ENCODE measurements at regions not wholly inside any gene's neighbourhood (a gene's known extent, or its start where the extent isn't known, plus 50 kb on each side); places are given as distances from the start of the nearest gene placed in this dataset.

DNA sequence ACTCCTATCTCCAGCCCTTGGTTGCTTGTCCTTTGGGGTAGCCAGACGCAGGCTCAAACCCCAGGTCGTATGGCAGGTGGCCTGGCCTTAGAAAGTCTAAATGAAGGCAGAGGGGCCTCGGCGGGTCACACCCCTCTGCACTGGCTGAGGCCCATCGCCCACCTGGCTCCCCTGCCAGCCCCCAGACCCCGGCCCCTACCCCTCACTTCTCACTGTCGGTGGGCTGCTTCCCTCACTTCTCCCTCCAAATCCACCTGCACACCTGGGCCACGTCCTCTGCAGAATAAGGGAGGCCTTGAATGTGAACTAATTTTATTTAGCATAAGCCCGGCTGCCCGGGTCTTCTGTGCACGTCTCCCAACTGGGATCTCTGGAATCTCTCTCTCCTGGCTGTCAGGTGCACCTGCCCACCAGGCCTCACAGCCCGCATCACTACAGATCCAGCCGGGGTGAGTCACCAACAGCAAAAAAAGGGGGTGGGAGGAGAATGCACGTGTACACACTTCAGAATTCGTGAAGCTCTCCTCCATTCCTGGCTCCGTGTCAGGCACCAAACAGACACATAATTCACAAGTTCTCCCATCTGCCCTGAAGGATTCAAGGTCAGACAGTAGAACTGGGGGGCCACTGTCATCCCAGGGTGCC, 107.5 kb upstream of the SIM2 start:
- Mint-ChIP-seq H3K36me3 (no peaks in the 10 kb centered on the region), H3K9me3 (no peaks in the 10 kb centered on the region), H3K4me3 (no peak overlapping the region), H3K4me1 (ENCODE audit: low read depth in 2 of 2) (no peaks in the 10 kb centered on the region), H3K27ac (no peak overlapping the region), H3K27me3 (peaks cover 16 to 28% of the 10 kb centered on the region in 2 donors)
- no peak for ATAC-seq
- DNase-seq (ENCODE audit: low spot score): no peak

DNA sequence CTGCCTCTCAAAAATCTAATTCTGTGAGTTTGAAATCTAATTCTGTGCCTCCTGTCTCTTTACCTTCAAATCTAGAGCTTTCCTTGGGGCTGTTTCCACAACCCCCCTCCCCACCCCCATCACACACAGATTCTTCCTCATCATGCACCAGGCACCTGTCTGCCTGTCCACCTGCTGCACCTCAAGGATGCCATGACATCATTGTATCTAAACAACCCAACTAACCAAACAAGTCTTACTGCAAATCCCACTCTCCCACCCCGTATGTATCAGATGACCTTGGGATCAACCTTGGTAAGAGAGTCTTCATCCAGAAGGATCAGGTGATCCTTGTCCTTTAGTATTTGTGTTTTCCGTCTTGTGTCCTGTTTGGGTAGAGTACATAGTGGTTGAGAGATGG, 102.7 kb upstream of the SIM2 start:
- Mint-ChIP-seq H3K36me3 (no peaks in the 10 kb centered on the region), H3K9me3 (no peaks in the 10 kb centered on the region), H3K4me1 (ENCODE audit: low read depth in 2 of 2) (no peaks in the 10 kb centered on the region), H3K4me3 (no peak overlapping the region), H3K27ac (no peak overlapping the region), H3K27me3 (peaks cover 28 to 38% of the 10 kb centered on the region in 2 donors)
- DNase-seq (ENCODE audit: low spot score): no peak
- no peak for ATAC-seq

DNA sequence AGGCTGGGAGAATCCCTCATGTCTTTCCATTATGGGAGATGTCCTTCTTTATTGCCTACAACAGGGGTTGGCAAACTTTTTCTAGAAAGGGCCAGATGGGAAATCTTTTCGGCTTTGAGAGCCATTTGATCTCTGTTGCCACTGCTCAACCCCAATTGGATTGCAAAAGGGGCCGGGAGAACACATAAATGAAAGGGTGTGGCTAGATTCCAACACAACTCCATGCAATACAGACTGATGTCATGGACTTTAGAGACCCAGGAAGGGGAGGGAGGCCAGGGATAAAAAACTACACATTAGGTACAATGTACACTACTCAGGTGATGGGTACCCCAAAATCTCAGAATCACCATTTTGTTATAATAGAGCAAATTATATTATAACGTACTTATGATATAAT, 97.6 kb upstream of the SIM2 start:
- ATAC-seq (no peak), DNase-seq (ENCODE audit: low spot score) (no peak)
- Mint-ChIP-seq H3K27ac (no peak overlapping the region), H3K36me3 (no peaks in the 10 kb centered on the region), H3K27me3 (peaks cover 11 to 24% of the 10 kb centered on the region in 2 donors), H3K4me1 (ENCODE audit: low read depth in 2 of 2) (no peaks in the 10 kb centered on the region), H3K4me3 (no peak overlapping the region), H3K9me3 (no peaks in the 10 kb centered on the region)

DNA sequence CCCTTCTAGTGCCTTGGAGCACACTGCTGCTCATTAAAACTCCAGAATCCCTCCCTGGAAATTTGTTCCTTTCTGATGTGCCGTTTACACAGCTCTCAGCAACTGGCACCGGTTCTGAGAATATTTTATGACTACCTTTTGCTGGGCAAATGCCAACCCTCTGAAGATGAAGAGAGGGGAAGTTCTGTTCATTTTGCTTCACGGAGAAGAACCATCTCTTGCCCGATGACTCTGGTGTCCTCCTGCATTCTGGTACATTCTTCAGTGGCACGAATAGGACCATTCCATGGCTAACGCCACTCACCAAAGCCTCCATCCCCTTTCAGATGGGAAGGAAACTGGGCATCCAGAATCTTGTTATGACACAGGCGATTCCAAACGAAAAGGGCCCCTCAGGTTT, 96.2 kb upstream of the SIM2 start:
- Mint-ChIP-seq H3K9me3 (no peaks in the 10 kb centered on the region), H3K4me3 (no peak overlapping the region), H3K27ac (no peak overlapping the region), H3K27me3 (peaks cover 8 to 18% of the 10 kb centered on the region in 2 donors), H3K36me3 (no peaks in the 10 kb centered on the region), H3K4me1 (ENCODE audit: low read depth in 2 of 2) (no peaks in the 10 kb centered on the region)
- DNase-seq (ENCODE audit: low spot score) (no peak), ATAC-seq (no peak)

DNA sequence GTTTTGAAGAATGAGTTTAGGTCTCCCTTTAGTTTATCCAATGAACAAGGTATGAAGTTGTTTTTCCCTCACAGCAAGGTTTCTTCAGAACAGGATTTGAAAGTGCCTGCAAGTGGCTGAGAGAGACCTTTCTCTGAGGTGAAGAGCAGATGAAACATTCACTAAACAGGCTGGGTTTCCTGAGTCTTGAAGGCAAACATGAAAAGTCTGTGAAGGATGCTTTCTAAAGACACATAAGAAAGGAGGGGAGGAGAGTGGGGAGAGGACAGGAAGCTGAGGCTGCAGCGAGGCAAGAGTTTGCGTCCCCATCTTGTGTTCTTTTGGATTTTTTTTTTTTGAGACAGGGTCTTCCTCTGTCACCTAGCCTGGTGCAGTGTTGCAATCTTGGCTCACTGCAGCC, 95.7 kb upstream of the SIM2 start:
- Mint-ChIP-seq H3K27me3 (peaks cover 8 to 18% of the 10 kb centered on the region in 2 donors), H3K4me1 (ENCODE audit: low read depth in 2 of 2) (no peaks in the 10 kb centered on the region), H3K4me3 (no peak overlapping the region), H3K36me3 (no peaks in the 10 kb centered on the region), H3K27ac (no peak overlapping the region), H3K9me3 (no peaks in the 10 kb centered on the region)
- ATAC-seq (no peak), DNase-seq (ENCODE audit: low spot score) (no peak)

DNA sequence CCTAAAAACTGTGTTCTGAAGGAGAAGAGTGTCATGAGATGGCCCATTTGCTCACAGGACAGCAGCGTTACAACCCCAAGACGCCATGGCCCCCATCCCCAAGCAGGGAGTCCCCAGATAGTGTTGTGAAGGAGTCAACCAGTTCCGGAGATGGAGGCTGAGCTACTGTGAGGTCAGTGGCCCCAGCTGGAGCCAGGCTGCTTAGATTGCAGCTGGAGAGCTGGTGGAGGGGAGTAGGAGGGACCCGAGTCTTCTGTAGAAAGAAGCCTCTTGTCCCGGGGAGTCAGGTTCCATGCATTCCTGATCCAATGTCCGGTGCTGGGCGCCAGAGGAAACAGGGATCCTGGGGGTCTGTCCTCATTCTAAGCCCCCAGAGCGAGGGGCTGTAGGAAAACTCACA, 93.5 kb upstream of the SIM2 start:
- Mint-ChIP-seq H3K36me3 (no peaks in the 10 kb centered on the region), H3K4me3 (no peak overlapping the region), H3K9me3 (no peaks in the 10 kb centered on the region), H3K27ac (no peak overlapping the region), H3K27me3 (peaks cover 14 to 19% of the 10 kb centered on the region in 2 donors), H3K4me1 (ENCODE audit: low read depth in 2 of 2) (no peaks in the 10 kb centered on the region)
- ATAC-seq (no peak), DNase-seq (ENCODE audit: low spot score) (no peak)

DNA sequence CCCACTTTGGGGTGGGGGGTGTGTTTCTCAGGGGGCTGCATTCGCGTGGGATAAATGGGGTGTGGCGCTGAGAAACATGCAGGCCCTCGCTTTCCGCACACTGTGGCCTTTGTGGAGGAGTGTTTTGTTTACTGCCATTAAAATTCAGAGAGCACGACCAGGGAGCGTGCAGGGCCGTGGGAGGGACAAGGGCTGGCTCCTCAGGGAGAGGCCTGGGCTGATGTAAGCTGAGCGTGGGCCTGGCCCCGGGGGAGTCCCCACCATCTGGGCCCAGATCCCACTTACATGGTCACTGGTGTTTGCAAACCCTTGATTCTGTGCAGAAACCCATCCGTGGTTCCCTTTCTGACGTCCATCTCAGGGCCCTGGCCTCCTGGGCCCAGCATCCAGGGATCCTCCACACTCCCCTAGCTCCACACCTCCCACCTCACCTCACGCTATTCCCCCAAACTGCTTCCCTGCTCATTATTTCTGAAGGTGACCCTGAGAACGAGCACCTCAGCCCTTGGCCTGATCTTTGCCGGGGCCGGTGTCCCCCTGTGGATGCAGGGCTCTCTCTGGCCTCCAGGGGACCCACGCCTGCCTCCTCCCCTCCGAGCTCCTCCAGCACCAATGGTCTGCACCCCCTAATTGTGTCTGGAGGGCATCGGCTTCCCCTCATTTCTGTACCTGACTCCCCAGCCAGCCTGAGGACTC, 92.5 kb upstream of the SIM2 start:
- H3K36me3 Mint-ChIP-seq: no peaks in the 10 kb centered on the region
- ATAC-seq: peak in 1 of 2 donors; percentile 5
- H3K27ac Mint-ChIP-seq: no peak overlapping the region
- H3K9me3 Mint-ChIP-seq: no peaks in the 10 kb centered on the region
- no peak overlapping the region for H3K4me3 Mint-ChIP-seq
- no peaks in the 10 kb centered on the region for H3K4me1 Mint-ChIP-seq (ENCODE audit: low read depth in 2 of 2)
- DNase-seq (ENCODE audit: low spot score): no peak
- peaks cover 20 to 27% of the 10 kb centered on the region in 2 donors for H3K27me3 Mint-ChIP-seq

DNA sequence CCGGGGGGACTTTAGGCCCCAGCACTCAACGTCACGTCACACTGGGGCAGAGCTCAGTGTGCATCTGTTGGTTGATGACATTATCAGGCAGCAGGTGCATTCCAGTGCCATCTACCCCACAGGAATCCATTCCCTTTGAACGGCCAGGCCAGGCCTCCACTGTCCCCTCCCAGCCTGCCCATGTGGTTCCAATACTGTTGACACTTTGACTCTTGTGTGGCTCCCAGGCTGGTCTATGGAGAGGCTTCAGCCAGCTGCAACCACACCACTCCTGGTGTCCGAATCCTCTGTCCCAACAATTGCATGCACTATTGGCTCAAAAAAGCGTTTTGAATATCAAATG, 92.0 kb upstream of the SIM2 start:
- DNase-seq (ENCODE audit: low spot score): no peak
- peaks cover 22 to 32% of the 10 kb centered on the region in 2 donors for H3K27me3 Mint-ChIP-seq

DNA sequence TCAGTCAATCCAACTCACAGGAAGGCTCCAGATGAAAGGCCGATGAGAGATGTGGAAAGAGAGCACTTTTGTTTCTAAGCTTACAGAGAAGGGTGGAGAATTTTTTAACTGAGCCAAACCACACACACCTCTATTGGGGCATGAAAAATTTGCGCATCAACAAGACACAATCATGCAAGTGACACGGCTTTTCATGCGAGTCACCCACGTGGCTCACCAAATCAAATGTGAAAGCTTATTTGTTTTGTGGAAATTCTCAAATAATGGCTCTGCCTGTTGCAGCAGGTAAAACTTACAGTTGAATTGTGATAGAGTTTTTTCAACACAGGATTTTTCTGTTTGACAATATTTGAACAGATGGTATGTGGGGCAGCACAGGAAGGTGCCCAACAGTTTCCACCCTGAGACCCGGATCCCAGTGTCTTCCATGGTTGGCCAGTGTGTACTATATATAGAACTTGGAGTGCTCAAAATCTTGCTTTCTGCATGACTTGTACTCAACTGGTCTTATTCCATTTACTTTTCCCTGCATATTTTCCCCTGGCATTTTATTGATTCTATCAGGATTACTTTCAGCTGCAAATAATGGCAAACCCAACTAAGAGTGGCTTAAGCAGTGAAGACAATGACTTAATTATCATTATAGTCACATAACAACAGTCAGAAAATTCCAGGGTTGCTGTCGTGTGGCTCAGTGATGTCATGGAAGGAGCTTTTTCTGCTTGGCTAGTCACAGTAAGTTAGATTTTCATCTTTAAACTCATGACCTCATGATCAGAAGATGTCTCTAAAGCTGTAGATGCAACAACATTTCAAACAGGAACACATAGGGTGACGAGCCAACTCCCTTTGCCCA, 90.6 kb upstream of the SIM2 start:
- H3K9me3 Mint-ChIP-seq: no peaks in the 10 kb centered on the region
- no peaks in the 10 kb centered on the region for H3K4me1 Mint-ChIP-seq (ENCODE audit: low read depth in 2 of 2)
- H3K27ac Mint-ChIP-seq: no peak overlapping the region
- H3K4me3 Mint-ChIP-seq: no peak overlapping the region
- H3K36me3 Mint-ChIP-seq: no peaks in the 10 kb centered on the region
- ATAC-seq (no peak), DNase-seq (ENCODE audit: low spot score) (no peak)
- H3K27me3 Mint-ChIP-seq: peaks cover 23 to 37% of the 10 kb centered on the region in 2 donors

More for the DNA sequence above, 92.0 kb upstream of the SIM2 start:
- H3K9me3 Mint-ChIP-seq: no peaks in the 10 kb centered on the region
- ATAC-seq: peak in 1 of 2 donors; percentile 5
- no peak overlapping the region for H3K27ac Mint-ChIP-seq
- H3K36me3 Mint-ChIP-seq: no peaks in the 10 kb centered on the region
- no peak overlapping the region for H3K4me3 Mint-ChIP-seq
- H3K4me1 Mint-ChIP-seq (ENCODE audit: low read depth in 2 of 2): no peaks in the 10 kb centered on the region

DNA sequence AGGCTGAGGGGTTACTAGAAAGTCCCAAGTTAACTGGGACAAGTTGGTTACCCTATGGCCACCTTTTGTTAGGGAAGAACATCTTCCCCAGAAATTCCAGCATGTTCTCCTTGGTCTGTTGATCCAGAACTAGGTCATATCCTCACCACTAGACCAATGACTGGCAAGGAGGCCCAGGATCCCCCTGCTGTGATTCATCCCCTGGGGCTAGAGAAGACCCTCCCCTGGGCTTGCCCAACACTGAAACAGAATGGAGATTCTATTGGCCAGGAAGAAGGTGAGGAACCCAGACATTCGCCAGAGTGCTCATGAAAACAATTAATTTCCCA, 90.1 kb upstream of the SIM2 start:
- H3K9me3 Mint-ChIP-seq: no peaks in the 10 kb centered on the region
- H3K4me1 Mint-ChIP-seq (ENCODE audit: low read depth in 2 of 2): no peaks in the 10 kb centered on the region
- DNase-seq (ENCODE audit: low spot score): no peak
- H3K36me3 Mint-ChIP-seq: no peaks in the 10 kb centered on the region
- no peak for ATAC-seq
- no peak overlapping the region for H3K4me3 Mint-ChIP-seq
- H3K27me3 Mint-ChIP-seq: peaks cover 23 to 41% of the 10 kb centered on the region in 2 donors
- H3K27ac Mint-ChIP-seq: no peak overlapping the region

DNA sequence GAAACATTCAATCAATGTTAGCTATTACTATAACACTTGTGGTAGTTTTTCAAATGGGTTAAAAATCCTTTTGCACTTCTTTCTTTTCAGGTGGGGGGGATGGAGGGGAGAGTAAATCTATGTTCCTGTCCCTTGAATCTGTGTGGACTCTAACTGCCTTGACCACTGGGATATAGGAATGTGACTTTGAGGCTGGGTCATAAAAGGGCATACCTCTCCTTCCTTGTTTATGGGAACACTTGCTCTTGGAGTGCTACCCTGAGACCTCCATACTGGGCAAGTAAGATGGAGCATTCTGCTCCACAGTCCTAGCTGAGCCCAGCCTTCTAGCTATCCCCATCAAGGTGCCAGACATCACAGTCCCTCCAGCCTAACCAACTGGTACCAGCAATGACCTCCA, 89.3 kb upstream of the SIM2 start:
- H3K4me3 Mint-ChIP-seq: no peak overlapping the region
- H3K9me3 Mint-ChIP-seq: no peaks in the 10 kb centered on the region
- DNase-seq (ENCODE audit: low spot score) (no peak), ATAC-seq (no peak)
- no peaks in the 10 kb centered on the region for H3K36me3 Mint-ChIP-seq
- no peaks in the 10 kb centered on the region for H3K4me1 Mint-ChIP-seq (ENCODE audit: low read depth in 2 of 2)
- H3K27ac Mint-ChIP-seq: no peak overlapping the region
- H3K27me3 Mint-ChIP-seq: peaks cover 19 to 41% of the 10 kb centered on the region in 2 donors

DNA sequence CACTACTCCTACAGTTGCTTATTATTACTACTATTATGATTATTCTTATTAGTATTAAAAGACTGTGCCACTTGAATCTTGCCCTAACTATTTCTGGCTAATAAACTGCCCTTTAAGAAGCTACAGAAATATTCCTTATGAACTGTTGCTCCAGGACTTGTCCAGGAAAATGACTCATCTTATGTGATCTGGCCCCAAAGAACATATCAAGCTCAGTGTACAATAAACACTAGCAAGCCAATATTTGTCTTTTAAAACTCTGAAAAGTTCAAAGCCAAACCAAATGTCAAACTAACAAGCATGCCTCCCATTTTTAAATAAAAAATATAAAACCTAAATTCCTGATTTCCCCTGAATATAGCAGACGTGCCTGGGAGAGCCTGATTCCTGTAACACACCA, 88.7 kb upstream of the SIM2 start:
- H3K36me3 Mint-ChIP-seq: no peaks in the 10 kb centered on the region

DNA sequence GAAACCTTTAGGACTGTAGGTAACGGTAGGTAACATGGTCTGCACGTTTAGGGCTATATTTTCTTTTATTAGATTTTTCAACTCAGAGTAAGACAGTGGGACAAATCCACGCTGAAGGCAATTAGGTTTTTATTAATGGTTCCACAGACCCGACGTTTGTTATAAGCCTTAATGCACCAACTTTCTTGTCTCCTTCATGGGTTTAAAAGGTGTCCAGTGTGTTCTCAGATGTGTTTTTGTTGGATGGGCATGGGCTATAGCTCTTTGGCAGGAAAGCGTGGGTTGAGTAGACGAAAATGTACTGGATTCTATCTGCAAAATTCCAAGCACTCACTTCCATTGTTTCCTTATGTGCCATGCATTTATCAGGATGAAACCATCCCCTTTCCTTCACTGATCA, 88.0 kb upstream of the SIM2 start:
- DNase-seq (ENCODE audit: low spot score) (no peak), ATAC-seq (no peak)
- Mint-ChIP-seq H3K36me3 (peaks cover 4% of the 10 kb centered on the region), H3K4me3 (no peak overlapping the region), H3K27me3 (peaks cover 18 to 48% of the 10 kb centered on the region in 2 donors), H3K4me1 (ENCODE audit: low read depth in 2 of 2) (no peaks in the 10 kb centered on the region), H3K9me3 (no peaks in the 10 kb centered on the region), H3K27ac (no peak overlapping the region)

More for the DNA sequence above, 88.7 kb upstream of the SIM2 start:
- H3K27ac Mint-ChIP-seq: no peak overlapping the region
- no peaks in the 10 kb centered on the region for H3K4me1 Mint-ChIP-seq (ENCODE audit: low read depth in 2 of 2)
- no peak for ATAC-seq
- DNase-seq (ENCODE audit: low spot score): no peak
- H3K9me3 Mint-ChIP-seq: no peaks in the 10 kb centered on the region
- H3K27me3 Mint-ChIP-seq: peaks cover 18 to 41% of the 10 kb centered on the region in 2 donors
- no peak overlapping the region for H3K4me3 Mint-ChIP-seq

DNA sequence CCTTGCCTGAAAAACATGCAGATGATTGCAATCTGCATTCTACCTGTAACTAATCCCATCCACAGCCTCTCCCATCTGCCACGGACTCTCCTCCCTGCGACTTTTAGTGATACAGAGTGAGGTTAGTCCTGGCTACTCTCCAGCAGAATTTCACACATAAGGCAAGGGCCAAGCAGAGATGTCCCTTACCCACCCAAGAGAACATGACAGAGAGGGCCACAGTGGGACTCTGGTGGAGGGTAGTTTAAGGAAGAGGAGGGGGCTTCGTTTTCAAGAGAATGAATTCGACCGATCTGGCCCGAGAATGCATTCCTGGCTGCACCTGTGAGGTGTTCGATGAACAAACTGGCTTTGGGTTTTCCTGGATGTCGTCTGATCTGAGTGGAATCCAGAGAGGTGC, 87.5 kb upstream of the SIM2 start:
- H3K4me1 Mint-ChIP-seq (ENCODE audit: low read depth in 2 of 2): no peaks in the 10 kb centered on the region

More for the DNA sequence above, 87.5 kb upstream of the SIM2 start:
- no peak for DNase-seq (ENCODE audit: low spot score)
- Mint-ChIP-seq H3K27me3 (peaks cover 18 to 50% of the 10 kb centered on the region in 2 donors), H3K36me3 (peaks cover 4% of the 10 kb centered on the region), H3K4me3 (no peak overlapping the region), H3K9me3 (no peaks in the 10 kb centered on the region), H3K27ac (no peak overlapping the region)
- no peak for ATAC-seq

All from natural killer cell treated with Interleukin-12 subunit alpha and Interleukin-12 subunit beta and Interleukin-15 and Interleukin-18, amount 100 ng/mL, for 72 hours (primary cell).